Midbrain (tissue), 1 donor: ENCODE measurements at regions not wholly inside any gene's neighbourhood (a gene's known extent, or its start where the extent isn't known, plus 50 kb on each side); places are given as distances from the start of the nearest gene placed in this dataset.

Experiments
- DNase-seq: peaks from one replicate; lab custom pipeline; 2025; lab: John Stamatoyannopoulos, UW

GRCh38 chr14:62546862-62547474, 498.3 kb downstream of the KCNH5 start:
- no peak for DNase-seq

GRCh38 chr14:62557416-62557815, 487.8 kb downstream of the KCNH5 start:
- DNase-seq, result no peak

DNA sequence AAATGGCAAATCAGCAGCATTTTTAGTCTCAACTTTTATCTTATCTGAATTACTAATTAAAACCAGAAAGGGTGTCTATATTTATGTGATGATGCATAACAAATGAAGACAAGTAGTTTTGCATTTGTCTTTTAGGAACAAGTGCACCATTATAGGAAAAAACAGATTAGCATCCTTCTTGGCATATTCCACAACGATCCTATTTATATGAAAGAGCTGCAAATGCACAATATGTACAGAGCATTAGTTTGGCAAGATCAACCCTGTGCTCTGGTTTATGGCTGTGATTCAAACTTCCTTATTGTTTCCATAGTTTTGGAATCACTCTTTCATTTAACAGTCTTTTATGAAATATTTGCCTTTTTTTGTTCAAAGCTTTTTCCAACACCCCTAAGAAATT, 486.8 kb downstream of the KCNH5 start:
- DNase-seq, result no peak

DNA sequence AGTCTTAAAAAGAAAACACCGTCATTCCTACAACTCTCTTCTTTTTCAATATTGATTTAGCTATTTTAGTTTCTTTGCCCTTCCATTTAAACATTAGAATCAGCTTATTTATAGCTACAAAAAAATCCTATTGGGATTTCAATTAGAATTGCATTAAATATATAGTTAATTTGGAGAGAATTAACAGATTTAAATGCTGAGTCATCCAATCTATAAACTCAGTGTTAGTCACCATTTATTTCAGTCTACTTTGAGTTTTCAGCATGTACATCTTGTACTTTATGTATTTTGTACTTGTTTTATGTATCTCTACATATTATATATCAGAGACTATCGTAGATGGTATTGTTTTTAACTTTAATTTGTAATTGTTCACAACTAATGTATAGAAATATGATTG, 460.0 kb downstream of the KCNH5 start:
- DNase-seq, result no peak

DNA sequence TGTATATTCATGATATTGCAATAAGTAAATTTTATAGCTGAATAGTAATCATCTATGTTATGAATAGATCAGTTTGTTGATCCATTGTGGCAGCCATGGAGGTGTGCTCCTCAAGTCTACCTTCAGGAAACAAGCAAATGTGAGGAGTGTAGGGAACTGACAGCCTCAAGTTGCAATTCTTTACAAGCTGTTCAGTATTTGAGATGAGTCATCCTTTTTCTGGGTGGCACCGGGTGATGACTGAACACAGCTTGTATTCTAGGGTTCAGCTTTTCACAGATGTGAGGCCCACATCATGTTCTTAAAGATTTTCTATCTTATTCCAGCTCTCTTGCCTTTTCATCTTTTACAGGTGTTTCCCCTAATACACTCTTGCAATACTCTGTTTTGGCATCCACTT, 452.4 kb downstream of the KCNH5 start:
- DNase-seq, result no peak

DNA sequence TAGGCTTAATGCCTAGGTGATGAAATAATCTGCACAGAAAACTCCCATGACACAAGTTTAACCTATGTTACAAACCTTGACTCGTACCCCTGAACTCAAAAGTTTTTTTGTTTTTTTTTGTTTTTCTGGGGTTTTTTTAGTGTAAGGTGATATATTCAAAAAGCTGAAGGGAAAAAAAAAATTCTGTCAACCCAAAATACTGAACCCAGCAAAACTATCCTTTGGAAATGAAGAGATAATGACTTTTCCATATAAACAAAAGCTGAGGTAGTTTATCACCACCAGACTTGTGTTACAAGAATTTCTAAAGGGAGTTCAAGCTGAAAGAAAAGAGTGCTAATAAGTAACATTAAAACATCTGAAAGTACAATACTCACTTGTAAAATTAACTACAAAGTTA, 448.1 kb downstream of the KCNH5 start:
- DNase-seq, result no peak

DNA sequence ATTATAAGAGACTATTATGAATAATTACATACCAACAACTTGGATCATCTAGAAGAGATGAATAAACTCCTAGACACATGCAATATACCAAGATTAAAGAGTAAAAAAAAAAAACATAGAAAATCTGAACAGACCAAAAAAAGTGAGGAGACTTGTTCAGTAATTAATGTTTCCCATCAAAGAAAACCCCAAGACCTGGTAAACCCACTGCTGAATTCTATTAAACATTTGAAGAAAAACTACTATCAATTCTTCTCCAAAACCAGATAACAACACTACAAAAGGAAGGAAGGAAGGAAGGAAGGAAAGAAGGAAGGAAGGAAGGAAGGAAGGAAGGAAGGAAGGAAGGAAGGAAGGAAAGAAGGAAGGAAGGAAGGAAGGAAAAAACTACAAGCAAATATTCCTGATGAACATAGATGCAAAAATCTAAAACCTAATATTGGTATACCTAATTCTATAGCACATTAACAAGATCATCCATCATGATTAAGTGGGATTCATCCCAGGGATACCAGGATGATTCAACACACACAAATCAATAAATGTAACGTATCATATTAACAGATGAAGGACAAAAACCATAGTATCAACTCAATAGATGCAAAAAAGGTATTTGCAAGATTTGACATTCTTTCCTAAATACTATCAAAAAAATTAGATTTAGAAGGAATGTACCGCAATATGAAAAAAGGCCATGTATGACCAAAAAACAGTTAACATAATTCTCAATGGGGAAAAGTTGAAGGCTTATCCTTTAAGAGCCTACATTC, 445.5 kb downstream of the KCNH5 start:
- DNase-seq, result no peak

DNA sequence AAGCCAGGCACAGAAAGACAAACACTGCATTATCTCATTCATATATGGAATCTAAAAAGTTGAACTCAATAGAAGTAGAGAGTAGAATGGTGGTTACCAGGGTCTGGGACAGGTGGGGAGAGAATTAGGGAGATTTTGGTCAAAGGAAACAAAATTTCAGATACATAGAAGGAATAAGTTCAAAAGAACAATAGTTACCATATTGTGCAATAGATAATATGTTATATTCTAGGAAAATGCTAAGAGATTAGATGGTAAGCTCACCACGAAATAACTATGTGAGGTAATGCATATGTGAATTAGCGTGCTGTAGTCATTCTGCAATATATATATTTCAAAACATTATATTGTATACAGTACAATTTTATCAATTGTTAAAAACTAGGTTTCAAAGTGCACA, 442.5 kb downstream of the KCNH5 start:
- DNase-seq, result no peak

DNA sequence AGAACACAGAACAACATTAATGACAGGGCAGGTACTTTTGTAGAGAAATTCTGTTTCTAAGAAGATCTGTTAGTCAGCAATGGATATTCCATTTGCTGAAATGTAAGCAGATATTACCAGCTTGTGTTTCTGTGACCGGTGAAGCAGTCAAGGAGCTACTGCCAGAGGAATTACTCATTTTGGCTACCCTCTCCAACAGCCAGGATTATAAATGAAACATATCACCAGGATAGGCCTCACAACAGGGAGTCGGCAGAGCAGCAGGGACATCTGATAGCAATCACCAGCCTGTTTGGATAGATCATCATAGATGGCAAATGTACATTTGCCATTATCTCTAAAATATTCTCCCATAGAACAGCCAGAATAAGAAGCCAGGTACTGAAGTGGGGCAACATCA, 440.7 kb downstream of the KCNH5 start:
- no peak for DNase-seq

DNA sequence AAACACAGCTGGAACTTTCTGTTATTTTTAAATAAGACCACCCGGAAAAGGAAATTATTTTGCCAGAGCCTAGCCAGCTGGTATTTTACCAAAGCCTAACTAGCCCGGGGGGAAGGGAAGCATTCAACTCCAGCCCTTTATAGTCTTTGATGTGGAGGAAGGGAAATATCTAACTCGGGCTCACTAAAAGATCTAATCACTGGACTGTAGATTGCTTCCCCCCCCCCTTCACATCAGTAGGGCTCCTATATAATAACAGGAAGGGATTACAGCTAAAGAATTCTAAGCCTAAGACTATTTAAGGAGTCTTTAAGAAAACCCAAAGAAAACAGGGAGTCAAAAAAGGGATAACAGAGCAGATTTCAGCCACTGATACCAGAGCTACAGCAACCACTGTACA, 431.1 kb downstream of the KCNH5 start:
- no peak for DNase-seq

- DNase-seq, result no peak
Observed at GRCh38 chr14:62616668-62617067, 428.6 kb downstream of the KCNH5 start.

GRCh38 chr14:62626416-62626815, 418.8 kb downstream of the KCNH5 start:
- no peak for DNase-seq

GRCh38 chr14:62629176-62629725, 416.0 kb downstream of the KCNH5 start:
- DNase-seq, result no peak

DNA sequence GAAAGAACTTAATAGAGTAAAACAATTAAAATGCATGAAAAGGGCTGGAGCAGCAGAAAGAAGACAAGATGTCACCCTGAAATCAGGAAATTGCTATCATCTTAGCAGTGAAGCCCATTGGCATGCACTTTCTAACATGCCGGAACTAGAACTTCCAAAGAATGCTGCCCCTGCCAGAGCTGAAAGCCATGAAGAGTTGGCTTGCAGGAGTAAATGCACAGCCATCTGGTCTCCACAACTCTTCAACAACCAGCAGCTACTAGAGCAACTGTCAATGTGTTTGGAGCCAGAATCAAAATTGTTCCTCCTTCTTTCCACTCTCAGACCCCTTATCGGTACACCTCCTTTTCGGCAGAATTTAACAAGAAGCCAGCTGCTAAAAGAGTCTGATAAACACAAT, 414.1 kb downstream of the KCNH5 start:
- no peak for DNase-seq

GRCh38 chr14:62632771-62633170, 412.5 kb downstream of the KCNH5 start:
- DNase-seq, result no peak

DNA sequence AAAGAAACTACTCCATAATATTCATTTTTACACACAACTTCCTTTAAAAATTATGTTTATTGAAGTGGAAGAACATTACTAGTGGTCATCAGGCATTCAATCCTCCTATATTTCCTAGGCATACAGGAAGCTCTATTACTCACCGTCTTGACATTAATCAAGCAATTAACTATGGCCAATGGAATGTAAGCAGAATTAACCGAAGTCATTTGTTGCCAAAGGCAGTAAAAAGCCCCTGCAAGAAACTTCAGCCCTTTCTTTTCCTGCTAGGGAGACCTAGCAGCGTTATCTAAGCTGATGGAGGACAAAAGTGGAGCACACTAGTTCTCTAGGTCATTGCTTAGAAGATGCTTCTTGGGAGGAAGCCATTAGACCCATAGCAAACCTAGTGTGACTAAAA, 399.6 kb downstream of the KCNH5 start:
- no peak for DNase-seq
